Type B pancreatic cell (in vitro differentiated cells): ENCODE measurements at regions not wholly inside any gene's neighbourhood (a gene's known extent, or its start where the extent isn't known, plus 50 kb on each side); places are given as distances from the start of the nearest gene placed in this dataset.
"Not testable (repeated sequence)": the region's sequence is repeated elsewhere in the genome, so short reads cannot be mapped to it uniquely, and the experiment has no call there.

Source experiments
- DNase-seq: peaks from one replicate; pipeline ENCODE4 v3.0.0; 2021; ENCODE audit warnings: mixed read lengths; ENCODE audit not compliant: unreplicated experiment; ENCODE audit errors: extremely low spot score
- H3K27ac Mint-ChIP-seq: 2 replicates; pipeline ENCODE4 v1.8.0; 2021; ENCODE audit warnings: mild to moderate bottlenecking, mixed read lengths
- H3K27me3 Mint-ChIP-seq: 2 replicates; pipeline ENCODE4 v1.8.0; 2021; ENCODE audit warnings: mixed read lengths
- H3K36me3 Mint-ChIP-seq: 2 replicates; pipeline ENCODE4 v1.8.0; 2021; ENCODE audit warnings: mixed read lengths
- H3K4me1 Mint-ChIP-seq: one replicate; pipeline ENCODE4 v1.8.0; 2021; ENCODE audit warnings: mixed read lengths; ENCODE audit not compliant: unreplicated experiment
- H3K4me3 Mint-ChIP-seq: 2 replicates; pipeline ENCODE4 v1.8.0; 2021; ENCODE audit warnings: mild to moderate bottlenecking, mixed read lengths
- H3K9me3 Mint-ChIP-seq: 2 replicates; pipeline ENCODE4 v1.8.0; 2021; ENCODE audit warnings: mixed read lengths
- CTCF ChIP-seq: fragments of 200-600 bp; sonication (generic); conservative IDR thresholded peaks from 2 replicates; pipeline ENCODE4 v1.5.0; 2021; ENCODE audit warnings: antibody characterized with exemption, mild to moderate bottlenecking

- Mint-ChIP-seq H3K27me3 (peaks cover 36% of the 10 kb centered on the region), H3K36me3 (no peaks in the 10 kb centered on the region), H3K9me3 (no peaks in the 10 kb centered on the region), H3K4me1 (no peaks in the 10 kb centered on the region), H3K4me3 (peak overlapping the region; percentile 97), H3K27ac (peak overlapping the region; percentile 99)
- DNase-seq = peak; percentile 75
- TF ChIP-seq CTCF = no peak
These were observed 111.2 kb upstream of the NBPF11 start for GRCh38 chr1:148263128-148263905.

- H3K4me3 Mint-ChIP-seq, H3K27ac Mint-ChIP-seq, H3K4me1 Mint-ChIP-seq, H3K36me3 Mint-ChIP-seq, H3K9me3 Mint-ChIP-seq, DNase-seq: not testable (repeated sequence)
- peaks cover 33% of the 10 kb centered on the region for H3K27me3 Mint-ChIP-seq
These were observed 109.6 kb upstream of the NBPF11 start for GRCh38 chr1:148261684-148262083.

GRCh38 chr1:148257886-148258285 lies 105.8 kb upstream of the NBPF11 start:
- H3K36me3 Mint-ChIP-seq, H3K4me3 Mint-ChIP-seq, H3K4me1 Mint-ChIP-seq, H3K9me3 Mint-ChIP-seq, DNase-seq, H3K27ac Mint-ChIP-seq: not testable (repeated sequence)
- H3K27me3 Mint-ChIP-seq = peaks cover 20% of the 10 kb centered on the region

- not testable (repeated sequence) for H3K9me3 Mint-ChIP-seq, H3K36me3 Mint-ChIP-seq, H3K4me3 Mint-ChIP-seq, H3K27me3 Mint-ChIP-seq, DNase-seq, H3K27ac Mint-ChIP-seq, H3K4me1 Mint-ChIP-seq
- peak; percentile 76 for TF ChIP-seq CTCF
These were observed 102.7 kb upstream of the NBPF11 start for GRCh38 chr1:148254611-148255429.

GRCh38 chr1:148253808-148254207 lies 101.7 kb upstream of the NBPF11 start:
- not testable (repeated sequence) for H3K36me3 Mint-ChIP-seq, DNase-seq, H3K4me1 Mint-ChIP-seq, H3K9me3 Mint-ChIP-seq, H3K27me3 Mint-ChIP-seq, H3K4me3 Mint-ChIP-seq, H3K27ac Mint-ChIP-seq

GRCh38 chr1:148248798-148249197 lies 96.7 kb upstream of the NBPF11 start:
- H3K36me3 Mint-ChIP-seq, DNase-seq: not testable (repeated sequence)

GRCh38 chr1:148246258-148246861 lies 94.3 kb upstream of the NBPF11 start:
- H3K4me3 Mint-ChIP-seq = peak overlapping the region; percentile 64

More at GRCh38 chr1:148248798-148249197, 96.7 kb upstream of the NBPF11 start:
- not testable (repeated sequence) for H3K27ac Mint-ChIP-seq, H3K9me3 Mint-ChIP-seq, H3K27me3 Mint-ChIP-seq, H3K4me3 Mint-ChIP-seq, H3K4me1 Mint-ChIP-seq

GRCh38 chr1:148245843-148246242 lies 93.8 kb upstream of the NBPF11 start:
- not testable (repeated sequence) for H3K9me3 Mint-ChIP-seq, H3K27me3 Mint-ChIP-seq, H3K36me3 Mint-ChIP-seq, H3K4me1 Mint-ChIP-seq, DNase-seq, H3K27ac Mint-ChIP-seq, H3K4me3 Mint-ChIP-seq

More at GRCh38 chr1:148246258-148246861, 94.3 kb upstream of the NBPF11 start:
- H3K9me3 Mint-ChIP-seq, H3K27ac Mint-ChIP-seq, H3K36me3 Mint-ChIP-seq, DNase-seq, H3K27me3 Mint-ChIP-seq, H3K4me1 Mint-ChIP-seq: not testable (repeated sequence)

- H3K4me3 Mint-ChIP-seq, DNase-seq, H3K4me1 Mint-ChIP-seq, H3K27me3 Mint-ChIP-seq, H3K36me3 Mint-ChIP-seq, H3K27ac Mint-ChIP-seq, H3K9me3 Mint-ChIP-seq: not testable (repeated sequence)
These were observed 93.4 kb upstream of the NBPF11 start for GRCh38 chr1:148245443-148245842.

GRCh38 chr1:148233250-148233649 lies 81.2 kb upstream of the NBPF11 start:
- not testable (repeated sequence) for DNase-seq, H3K36me3 Mint-ChIP-seq, H3K4me1 Mint-ChIP-seq, H3K27me3 Mint-ChIP-seq, H3K4me3 Mint-ChIP-seq, H3K9me3 Mint-ChIP-seq, H3K27ac Mint-ChIP-seq

- not testable (repeated sequence) for H3K4me3 Mint-ChIP-seq, H3K4me1 Mint-ChIP-seq, H3K9me3 Mint-ChIP-seq, H3K27ac Mint-ChIP-seq, H3K36me3 Mint-ChIP-seq, H3K27me3 Mint-ChIP-seq, DNase-seq
These were observed 76.8 kb upstream of the NBPF11 start for GRCh38 chr1:148228846-148229245.
